NB4 (cell line): ENCODE measurements at regions not wholly inside any gene's neighbourhood (a gene's known extent, or its start where the extent isn't known, plus 50 kb on each side); places are given as distances from the start of the nearest gene placed in this dataset.

ENCODE experiments used
- CTCF ChIP-seq: IDR thresholded peaks from one replicate; pipeline ENCODE4 v1.5.1; 2012; ENCODE audit warnings: low read depth, low read length
- MYC ChIP-seq: IDR thresholded peaks from 2 replicates; pipeline ENCODE4 v1.6.1; 2011; ENCODE audit warnings: low read depth, low read length
- POLR2A ChIP-seq: IDR thresholded peaks from 2 replicates; pipeline ENCODE4 v1.6.1; 2011; ENCODE audit warnings: mild to moderate bottlenecking; ENCODE audit not compliant: insufficient read length; ENCODE audit errors: extremely low read depth

DNA sequence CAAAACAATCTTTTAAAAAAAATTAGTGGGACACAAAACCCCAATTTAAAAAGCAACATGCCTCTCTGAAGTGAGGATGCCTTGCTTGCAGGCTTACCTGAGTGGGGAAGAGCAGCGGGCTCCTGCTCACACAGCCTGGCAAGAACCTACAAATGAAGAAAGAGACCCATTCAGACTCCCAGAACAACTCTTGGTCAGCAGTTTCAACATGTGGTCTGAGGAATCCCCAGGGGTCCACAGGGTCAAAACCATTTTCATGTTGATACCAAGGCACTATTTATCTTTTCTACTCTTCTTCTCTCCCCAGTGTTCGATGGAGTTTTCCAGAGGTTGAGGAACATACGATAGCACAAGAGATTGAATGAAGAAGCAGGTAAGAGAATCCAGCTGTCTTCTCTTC, 55.9 kb downstream of the SIPA1L2 start:
- TF ChIP-seq CTCF (no peak), POLR2A (no peak), MYC (no peak)
